ENCODE measurements at regions not wholly inside any gene's neighbourhood (a gene's known extent, or its start where the extent isn't known, plus 50 kb on each side); places are given as distances from the start of the nearest gene placed in this dataset.

- TF ChIP-seq CTCF (IDR thresholded peaks at IDR 0.05), result no peak
- no peak for TF ChIP-seq POLR2A (IDR thresholded peaks at IDR 0.05)
- TF ChIP-seq POLR2AphosphoS5 (IDR thresholded peaks at IDR 0.05), result no peak
- TF ChIP-seq EP300 (IDR thresholded peaks at IDR 0.05), result no peak
These were observed 109.5 kb downstream of the SNX19 start for GRCh38 chr11:130806746-130807145.
